A673 (cell line): ENCODE measurements at regions not wholly inside any gene's neighbourhood (a gene's known extent, or its start where the extent isn't known, plus 50 kb on each side); places are given as distances from the start of the nearest gene placed in this dataset.

ENCODE experiments used
- CTCF ChIP-seq: fragments of 300-800, 200-600 bp; sonication (generic); conservative IDR thresholded peaks from 2 replicates; pipeline ENCODE4 v1.5.1; 2017; ENCODE audit warnings: low read depth, mild to moderate bottlenecking, antibody characterized with exemption, low read length, moderate library complexity, mixed read lengths
- EZH2 ChIP-seq: fragments of 200-600 bp; sonication (generic); IDR thresholded peaks from 2 replicates; pipeline ENCODE4 v1.6.1; 2017; ENCODE audit warnings: borderline replicate concordance, low read depth, mild to moderate bottlenecking, mixed read lengths, antibody characterized with exemption, low read length; ENCODE audit not compliant: poor library complexity, severe bottlenecking

- no peak for TF ChIP-seq CTCF
- TF ChIP-seq EZH2: no peak
Observed at GRCh38 chr7:24143547-24143946, 140.4 kb upstream of the NPY start.
